IMR-90 (cell line): ENCODE measurements at regions not wholly inside any gene's neighbourhood (a gene's known extent, or its start where the extent isn't known, plus 50 kb on each side); places are given as distances from the start of the nearest gene placed in this dataset.

Source experiments
- ATAC-seq: fragments of 200-7000 bp; cut with Tn5 transposase; 2 replicates; pipeline ENCODE4 v1.9.1; 2020; ENCODE audit warnings: low read depth, mild to moderate bottlenecking, moderate library complexity
- BruUV-seq: library from RNA; stranded (reverse); fragments of 400-500 nt; replicated peaks from 2 replicates; lab custom pipeline; 2021; lab: Mats Ljungman, UMichigan
- CTCF ChIA-PET: fragments of 300-600 bp; formaldehyde crosslinking; extraction: SDS; loops from one replicate; lab custom pipeline; 2021; ENCODE audit warnings: antibody characterized with exemption; lab: Yijun Ruan, JAX
- POLR2A ChIA-PET: fragments of 300-600 bp; sonication (Branson Sonifier 250); formaldehyde crosslinking; loops from one replicate; lab custom pipeline; 2022; ENCODE audit warnings: antibody characterized with exemption; ENCODE audit not compliant: unreplicated experiment; lab: Charles Lee
- DNase-seq: peaks from one replicate; pipeline ENCODE4 v3.0.0; 2013
- H2AFZ ChIP-seq: replicated peaks from 2 replicates; pipeline ENCODE3; 2013; ENCODE audit warnings: low read length, mild to moderate bottlenecking; ENCODE audit not compliant: poor library complexity
- H2AK5ac ChIP-seq: 2 replicates; pipeline ENCODE4 v1.6.1; 2013; ENCODE audit warnings: low read depth, low read length, inconsistent platforms
- H2AK9ac ChIP-seq: replicated peaks from 2 replicates; pipeline ENCODE3; 2013; ENCODE audit warnings: mild to moderate bottlenecking, low read depth, low read length, moderate library complexity; ENCODE audit not compliant: poor library complexity
- H2BK120ac ChIP-seq: 2 replicates; pipeline ENCODE4 v1.6.1; 2013; ENCODE audit warnings: low read depth, low read length, inconsistent platforms
- H2BK15ac ChIP-seq: 3 replicates; pipeline ENCODE4 v1.6.1; 2013; ENCODE audit warnings: low read depth, low read length, inconsistent platforms
- H2BK20ac ChIP-seq: 2 replicates; pipeline ENCODE4 v1.6.1; 2013; ENCODE audit warnings: low read depth, mild to moderate bottlenecking, inconsistent platforms, low read length, moderate library complexity
- H2BK5ac ChIP-seq: 2 replicates; pipeline ENCODE4 v1.6.1; 2013; ENCODE audit warnings: mild to moderate bottlenecking, low read depth, low read length, inconsistent platforms; ENCODE audit not compliant: poor library complexity, severe bottlenecking
- H3K14ac ChIP-seq: replicated peaks from 2 replicates; pipeline ENCODE4 v1.6.1; 2013; ENCODE audit warnings: low read depth, low read length, inconsistent platforms
- H3K18ac ChIP-seq: 2 replicates; pipeline ENCODE4 v1.6.1; 2013; ENCODE audit warnings: low read depth, low read length, control low read depth
- H3K23ac ChIP-seq: 2 replicates; pipeline ENCODE4 v1.6.1; 2013; ENCODE audit warnings: low read depth, low read length, inconsistent platforms
- H3K27ac ChIP-seq: 2 replicates; pipeline ENCODE4 v1.5.1; 2013; ENCODE audit warnings: mild to moderate bottlenecking, control low read depth, low read length; ENCODE audit not compliant: insufficient read depth
- H3K27me3 ChIP-seq: 2 replicates; pipeline ENCODE4 v1.6.1; 2013; ENCODE audit warnings: low read length; ENCODE audit not compliant: control insufficient read depth, insufficient read depth
- H3K36me3 ChIP-seq: 2 replicates; pipeline ENCODE4 v1.6.1; 2013; ENCODE audit warnings: low read length, mixed read lengths; ENCODE audit not compliant: control insufficient read depth, insufficient read depth
- H3K4ac ChIP-seq: 2 replicates; pipeline ENCODE4 v1.6.1; 2013; ENCODE audit warnings: low read depth, low read length, inconsistent platforms
- H3K4me1 ChIP-seq: 2 replicates; pipeline ENCODE4 v1.6.1; 2013; ENCODE audit warnings: low read length, mixed read lengths; ENCODE audit not compliant: control insufficient read depth, insufficient read depth
- H3K4me2 ChIP-seq: 2 replicates; pipeline ENCODE4 v1.6.1; 2013; ENCODE audit warnings: low read depth, mild to moderate bottlenecking, control low read depth, low read length, moderate library complexity
- H3K4me3 ChIP-seq: 2 replicates; pipeline ENCODE4 v1.5.1; 2013; ENCODE audit warnings: low read depth, mild to moderate bottlenecking, control low read depth, low read length, moderate library complexity; ENCODE audit not compliant: insufficient read depth
- H3K56ac ChIP-seq: 2 replicates; pipeline ENCODE4 v1.6.1; 2013; ENCODE audit warnings: low read length, inconsistent platforms; ENCODE audit not compliant: insufficient read depth; ENCODE audit errors: extremely low read depth
- H3K79me1 ChIP-seq, 2 experiments: 2 replicates each; pipeline ENCODE4 v1.6.1; 2013; ENCODE audit warnings: low read length in 2 of 2, inconsistent platforms in 1 of 2, low read depth in 1 of 2
- H3K9ac ChIP-seq: 2 replicates; pipeline ENCODE4 v1.6.1; 2013; ENCODE audit warnings: low read depth, low read length, control low read depth
- H3K9me1 ChIP-seq: 2 replicates; pipeline ENCODE4 v1.6.1; 2013; ENCODE audit warnings: low read length, inconsistent platforms; ENCODE audit not compliant: insufficient read depth
- H3K9me3 ChIP-seq: 2 replicates; pipeline ENCODE4 v1.6.1; 2013; ENCODE audit warnings: low read length; ENCODE audit not compliant: control insufficient read depth, insufficient read depth
- H4K20me1 ChIP-seq: 2 replicates; pipeline ENCODE4 v1.6.1; 2013; ENCODE audit warnings: low read length, inconsistent platforms; ENCODE audit not compliant: insufficient read depth
- H4K5ac ChIP-seq: 2 replicates; pipeline ENCODE4 v1.6.1; 2013; ENCODE audit warnings: mild to moderate bottlenecking, low read depth, low read length, control low read depth
- H4K8ac ChIP-seq, 2 experiments: 2 replicates each; pipeline ENCODE4 v1.6.1; 2013; ENCODE audit warnings: low read depth in 2 of 2, low read length in 2 of 2, control low read depth in 1 of 2, inconsistent platforms in 1 of 2
- H4K91ac ChIP-seq: 2 replicates; pipeline ENCODE4 v1.6.1; 2013; ENCODE audit warnings: low read depth, low read length, inconsistent platforms; ENCODE audit not compliant: insufficient read depth
- CEBPB ChIP-seq: IDR thresholded peaks from 2 replicates; pipeline ENCODE4 v1.6.1; 2012; ENCODE audit warnings: low read depth, low read length, improper control_type of control experiment
- MXI1 ChIP-seq: IDR thresholded peaks from 2 replicates; pipeline ENCODE4 v1.6.1; 2012; ENCODE audit warnings: low read depth, mild to moderate bottlenecking, low read length, moderate library complexity, borderline replicate concordance
- NFE2L2 ChIP-seq: fragments of 150-350 bp; IDR thresholded peaks from 2 replicates; pipeline ENCODE4 v1.6.1; 2016; ENCODE audit warnings: low read depth, mild to moderate bottlenecking, low read length
- RCOR1 ChIP-seq: IDR thresholded peaks from 2 replicates; pipeline ENCODE4 v1.6.1; 2012; ENCODE audit warnings: mild to moderate bottlenecking, low read length, improper control_type of control experiment; ENCODE audit not compliant: insufficient replicate concordance
- WGBS, 2 experiments: methylation state at CpG; one replicate each; pipeline versions ENCODE4 v1.1.5 to v1.1.7; 2013; ENCODE audit warnings: missing lambda C conversion rate in 2 of 2; ENCODE audit not compliant: insufficient read length in 1 of 2; ENCODE audit errors: extremely low coverage in 2 of 2; 5-methylcytosine and 5-hydroxymethylcytosine counted together
- dilution Hi-C: fragments of 300-500 bp; cut with HindIII; formaldehyde crosslinking; loops from one replicate; pipeline ENCODE4 v1.14.3; 2018; ENCODE audit warnings: low sequenced_read_pairs; ENCODE audit not compliant: unreplicated experiment
- in situ Hi-C: fragments of 300-500 bp; cut with MboI; formaldehyde crosslinking; loops from 3 replicates; pipeline ENCODE4 v1.14.3; 2019; ENCODE audit warnings: low sequenced_read_pairs, inconsistent platforms, mixed read lengths
- intact Hi-C: fragments of 100-400 bp; cut with micrococcal nuclease; formaldehyde crosslinking; loops from 2 replicates; pipeline ENCODE4 v1.10.0; 2022
- TF ChIP-seq, protein P1 (sequence below): fragments of 150-350 bp; IDR thresholded peaks from 2 replicates; pipeline ENCODE4 v1.6.1; 2017; ENCODE audit warnings: mild to moderate bottlenecking, antibody characterized with exemption, low read length, low read depth

DNA sequence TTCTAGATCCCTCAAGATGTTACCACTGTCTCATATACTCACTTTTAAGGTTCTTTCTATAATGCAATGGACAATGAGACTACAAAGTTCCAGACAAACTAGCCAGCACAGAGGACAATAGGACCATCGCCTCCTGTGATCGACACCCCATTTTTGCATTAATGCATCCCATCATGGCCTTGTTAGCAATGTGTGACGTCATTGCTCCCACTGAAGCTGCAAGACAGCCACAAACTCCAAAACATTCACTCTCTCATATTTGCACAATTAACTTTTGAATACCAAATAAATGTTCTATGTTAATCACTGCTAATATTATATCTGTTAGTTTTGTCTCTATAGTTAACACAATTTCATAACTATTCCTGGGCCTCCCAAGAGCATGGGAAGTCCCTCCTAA is 88.8 kb upstream of the TMEM72 start:
- H4K5ac ChIP-seq, result no peak overlapping the region

More for the DNA sequence above, 88.8 kb upstream of the TMEM72 start:
- Histone ChIP-seq H3K18ac (no peak overlapping the region), H3K36me3 (no peaks in the 10 kb centered on the region), H3K4me3 (no peak overlapping the region), H2BK15ac (no peak overlapping the region), H2BK120ac (no peak overlapping the region), H3K56ac (no peak overlapping the region), H3K9me1 (peaks cover 9% of the 10 kb centered on the region), H2AFZ (no peak overlapping the region), H3K23ac (no peak overlapping the region), H3K79me1 (no peaks in the 10 kb centered on the region), H3K27ac (no peak overlapping the region), H3K4ac (no peak overlapping the region), H4K8ac (no peak overlapping the region), H2BK5ac (no peak overlapping the region), H3K4me2 (no peak overlapping the region), H4K91ac (no peak overlapping the region), H2AK5ac (no peak overlapping the region), H3K4me1 (peaks cover 4% of the 10 kb centered on the region; the same call in 1 of the 2 replicates), H2BK20ac (no peak overlapping the region), H4K20me1 (no peaks in the 10 kb centered on the region), H3K14ac (no peak overlapping the region), H3K9ac (no peak overlapping the region), H3K27me3 (no peaks in the 10 kb centered on the region), H2AK9ac (no peak overlapping the region), H3K9me3 (no peaks in the 10 kb centered on the region; the same call in 1 of the 2 replicates)
- ChIA-PET POLR2A (no interaction called here), CTCF (interaction anchor here (0.9 kb wide), 1 partner anchor 8 kb away, joined by 3 read pairs; no protein-coding TSS in a partner anchor)
- TF ChIP-seq RCOR1, result no peak
- no peak for TF ChIP-seq CEBPB
- TF ChIP-seq, protein P1, sequence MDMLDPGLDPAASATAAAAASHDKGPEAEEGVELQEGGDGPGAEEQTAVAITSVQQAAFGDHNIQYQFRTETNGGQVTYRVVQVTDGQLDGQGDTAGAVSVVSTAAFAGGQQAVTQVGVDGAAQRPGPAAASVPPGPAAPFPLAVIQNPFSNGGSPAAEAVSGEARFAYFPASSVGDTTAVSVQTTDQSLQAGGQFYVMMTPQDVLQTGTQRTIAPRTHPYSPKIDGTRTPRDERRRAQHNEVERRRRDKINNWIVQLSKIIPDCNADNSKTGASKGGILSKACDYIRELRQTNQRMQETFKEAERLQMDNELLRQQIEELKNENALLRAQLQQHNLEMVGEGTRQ, result no peak
- no peak for TF ChIP-seq MXI1
- TF ChIP-seq NFE2L2, result no peak
- DNase-seq (no peak), ATAC-seq (no peak)
- intact Hi-C loops (no loop called here), in situ Hi-C loops (no loop called here), dilution Hi-C loops (no loop called here)
- no TSS peak for BruUV-seq
- 92% methylated on average over 2 of the region's 3 CpGs; no CpG with 5 or more reads in 1 of the 2 experiments for WGBS, 2 experiments
